ENCODE measurements at regions not wholly inside any gene's neighbourhood (a gene's known extent, or its start where the extent isn't known, plus 50 kb on each side); places are given as distances from the start of the nearest gene placed in this dataset.
A peak's percentile ranks its signal among the peaks of the same experiment; 100 is the strongest.

DNA sequence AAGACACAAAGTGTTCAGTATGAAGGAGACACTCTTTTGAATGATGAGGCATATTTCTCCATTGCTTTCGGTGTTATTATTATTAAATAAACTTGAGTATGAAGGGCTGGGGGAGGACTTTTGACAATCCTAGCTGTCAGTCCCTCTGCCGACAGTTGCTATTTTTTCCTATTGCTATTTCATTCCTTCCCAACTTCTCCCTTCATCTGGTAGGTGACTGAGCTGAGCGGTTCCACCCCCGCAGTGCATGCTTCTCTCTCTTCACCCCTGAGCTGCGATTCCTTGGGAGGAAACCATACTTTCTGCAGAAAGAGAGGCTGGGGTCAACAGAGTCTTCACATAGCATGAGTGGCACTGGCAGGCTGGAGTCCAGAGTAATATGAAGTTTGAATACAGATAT is 261.2 kb upstream of the TAC1 start:
- DNase-seq (ENCODE audit: extremely low read depth, low read depth) = no peak
- no peak overlapping the region for H3K4me3 ChIP-seq (replicated peaks; ENCODE audit: low read depth, low read length)
- TF ChIP-seq, protein P1, sequence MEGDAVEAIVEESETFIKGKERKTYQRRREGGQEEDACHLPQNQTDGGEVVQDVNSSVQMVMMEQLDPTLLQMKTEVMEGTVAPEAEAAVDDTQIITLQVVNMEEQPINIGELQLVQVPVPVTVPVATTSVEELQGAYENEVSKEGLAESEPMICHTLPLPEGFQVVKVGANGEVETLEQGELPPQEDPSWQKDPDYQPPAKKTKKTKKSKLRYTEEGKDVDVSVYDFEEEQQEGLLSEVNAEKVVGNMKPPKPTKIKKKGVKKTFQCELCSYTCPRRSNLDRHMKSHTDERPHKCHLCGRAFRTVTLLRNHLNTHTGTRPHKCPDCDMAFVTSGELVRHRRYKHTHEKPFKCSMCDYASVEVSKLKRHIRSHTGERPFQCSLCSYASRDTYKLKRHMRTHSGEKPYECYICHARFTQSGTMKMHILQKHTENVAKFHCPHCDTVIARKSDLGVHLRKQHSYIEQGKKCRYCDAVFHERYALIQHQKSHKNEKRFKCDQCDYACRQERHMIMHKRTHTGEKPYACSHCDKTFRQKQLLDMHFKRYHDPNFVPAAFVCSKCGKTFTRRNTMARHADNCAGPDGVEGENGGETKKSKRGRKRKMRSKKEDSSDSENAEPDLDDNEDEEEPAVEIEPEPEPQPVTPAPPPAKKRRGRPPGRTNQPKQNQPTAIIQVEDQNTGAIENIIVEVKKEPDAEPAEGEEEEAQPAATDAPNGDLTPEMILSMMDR (IDR thresholded peaks at IDR 0.05; ENCODE audit: low read depth, low read length, missing control alignments) = no peak

DNA sequence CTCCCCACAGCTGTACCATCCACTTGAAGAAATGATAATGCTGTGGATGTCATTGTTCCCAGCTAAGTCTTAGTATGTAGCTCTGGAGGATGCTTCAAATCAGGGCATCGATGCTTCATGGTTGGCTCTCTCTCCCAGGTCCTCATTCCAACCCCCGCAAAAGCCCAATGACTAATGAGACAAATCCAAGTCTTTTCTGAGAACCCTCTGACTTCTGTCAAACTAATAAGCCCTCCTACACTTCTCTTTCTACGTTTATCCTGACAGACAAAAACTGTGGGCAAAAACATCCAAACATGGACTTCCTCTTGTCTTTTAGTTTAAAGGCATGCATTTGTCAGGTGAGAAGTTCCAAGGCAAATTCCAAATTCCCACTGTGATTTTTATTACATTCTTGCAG is 260.4 kb upstream of the TAC1 start:
- no peak overlapping the region for H3K4me3 ChIP-seq (replicated peaks; ENCODE audit: low read depth, low read length)
- no peak for DNase-seq (ENCODE audit: extremely low read depth, low read depth)
- TF ChIP-seq, protein P1 (IDR thresholded peaks at IDR 0.05; ENCODE audit: low read depth, low read length, missing control alignments) = no peak

DNA sequence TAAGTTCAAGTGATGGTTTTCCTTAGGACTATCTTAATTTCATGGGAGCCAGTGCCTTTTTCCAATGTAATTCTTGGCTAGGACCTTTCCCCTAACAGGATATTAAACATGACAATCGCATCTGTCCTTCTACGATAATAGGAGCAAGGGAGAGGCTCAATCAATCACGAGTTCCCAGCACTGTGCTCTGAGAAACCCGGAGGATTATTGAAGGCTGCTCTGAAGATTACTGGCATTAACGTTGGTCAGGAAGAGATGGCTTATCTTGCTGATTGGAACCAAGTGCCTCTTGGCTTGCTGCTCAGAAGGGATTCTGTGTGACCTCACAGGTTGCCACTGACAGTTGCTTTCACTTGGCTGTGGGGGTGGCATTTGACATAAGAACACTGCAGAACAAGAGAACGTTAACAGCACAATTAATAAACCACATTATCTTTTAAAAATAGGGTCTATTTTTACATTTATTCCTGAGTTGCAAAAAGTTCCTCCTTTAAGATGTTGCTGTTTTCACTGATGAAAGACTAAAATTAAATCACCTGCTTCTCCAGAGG is 252.1 kb upstream of the TAC1 start:
- DNase-seq (ENCODE audit: extremely low read depth, low read depth) = no peak
- H3K4me3 ChIP-seq (replicated peaks; ENCODE audit: low read depth, low read length) = no peak overlapping the region
- TF ChIP-seq, protein P1 (IDR thresholded peaks at IDR 0.05; ENCODE audit: low read depth, low read length, missing control alignments) = no peak

DNA sequence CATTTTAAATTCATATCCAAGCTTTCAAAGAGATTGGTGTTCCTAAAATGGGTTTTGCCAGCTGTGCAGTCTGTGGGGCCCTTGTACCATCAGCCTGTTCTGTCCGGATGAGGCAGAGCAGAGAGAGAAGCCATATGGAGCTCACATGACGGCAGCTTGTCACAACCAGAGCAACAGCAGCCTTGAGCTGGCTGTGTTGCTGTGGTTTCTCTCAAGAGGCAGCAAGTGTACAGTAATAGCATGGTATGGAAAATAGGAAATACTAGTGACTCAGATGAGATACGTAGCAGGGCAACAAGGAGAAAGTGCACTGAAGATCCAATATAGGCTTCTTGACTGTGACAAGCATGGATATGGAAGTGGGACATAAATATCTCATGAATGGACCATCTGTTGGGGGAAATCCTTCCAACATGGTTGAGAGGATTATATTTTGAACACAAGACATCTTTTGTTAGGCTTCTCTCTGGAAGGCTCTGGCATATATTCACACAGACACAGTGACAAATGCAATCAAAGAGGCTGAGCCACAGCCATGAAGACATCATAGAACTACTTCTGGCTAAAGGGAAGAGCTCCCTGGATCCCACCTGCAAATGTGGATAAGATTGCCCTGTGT is 251.0 kb upstream of the TAC1 start:
- TF ChIP-seq, protein P1 (IDR thresholded peaks at IDR 0.05; ENCODE audit: low read depth, low read length, missing control alignments) = no peak
- H3K4me3 ChIP-seq (replicated peaks; ENCODE audit: low read depth, low read length) = no peak overlapping the region
- no peak for DNase-seq (ENCODE audit: extremely low read depth, low read depth)

DNA sequence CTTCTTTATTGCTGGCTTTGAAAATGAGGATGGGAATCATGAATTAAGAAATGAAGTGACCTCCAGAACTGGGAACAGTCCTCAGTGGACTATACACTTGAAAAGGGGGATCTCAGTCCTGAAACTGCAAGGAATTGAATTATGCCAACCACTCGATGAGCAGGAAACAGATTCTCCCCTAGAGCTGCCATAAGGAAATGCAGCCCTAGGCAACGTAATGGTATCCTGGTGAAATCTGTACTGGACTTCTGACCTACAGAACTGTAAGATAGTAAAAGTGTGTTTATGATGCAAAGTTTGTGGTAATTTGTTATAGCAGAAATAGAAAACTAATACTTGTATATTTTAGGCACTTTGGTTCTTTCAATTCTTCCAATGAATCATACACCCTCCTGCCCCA is 236.4 kb upstream of the TAC1 start:
- TF ChIP-seq, protein P1 (IDR thresholded peaks at IDR 0.05; ENCODE audit: low read depth, low read length, missing control alignments) = no peak
- H3K4me3 ChIP-seq (replicated peaks; ENCODE audit: low read depth, low read length) = no peak overlapping the region
- DNase-seq (ENCODE audit: extremely low read depth, low read depth) = no peak

DNA sequence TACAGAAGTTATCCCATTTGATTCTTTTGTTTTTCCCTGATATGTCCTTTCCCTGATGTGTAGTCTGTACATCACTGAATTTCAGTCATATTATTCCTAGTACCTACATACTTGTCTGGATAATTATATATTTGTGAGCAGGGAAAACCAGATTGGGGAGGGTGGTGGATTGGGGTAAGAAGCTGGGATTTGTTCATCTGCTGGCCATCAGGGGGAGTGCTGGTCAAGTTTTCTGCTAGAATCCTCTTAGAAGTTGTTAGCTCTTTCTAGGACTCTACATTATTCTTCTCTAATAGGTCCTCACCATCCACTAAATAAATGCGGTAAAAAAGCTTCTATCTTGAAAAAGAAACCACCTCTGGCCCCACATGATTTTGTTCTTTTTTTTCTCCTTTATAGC is 232.7 kb upstream of the TAC1 start:
- TF ChIP-seq, protein P1 (IDR thresholded peaks at IDR 0.05; ENCODE audit: low read depth, low read length, missing control alignments) = peak; percentile 27
- H3K4me3 ChIP-seq (replicated peaks; ENCODE audit: low read depth, low read length) = no peak overlapping the region
- DNase-seq (ENCODE audit: extremely low read depth, low read depth) = no peak

Data from HFF-Myc (cell line).